SJCRH30 (cell line): ENCODE measurements at regions not wholly inside any gene's neighbourhood (a gene's known extent, or its start where the extent isn't known, plus 50 kb on each side); places are given as distances from the start of the nearest gene placed in this dataset.
"Not testable (repeated sequence)": the region's sequence is repeated elsewhere in the genome, so short reads cannot be mapped to it uniquely, and the experiment has no call there.

Experiments
- DNase-seq, 2 experiments: peaks; one replicate each; pipeline ENCODE4 v3.0.0-alpha.2; 2015 to 2020
- H3K27ac ChIP-seq: fragments of 250-450 bp; sonication (Bioruptor Pico); 2 replicates; pipeline ENCODE4 v1.5.1; 2020; ENCODE audit warnings: mild to moderate bottlenecking, moderate library complexity
- H3K27me3 ChIP-seq: fragments of 250-450 bp; sonication (Bioruptor Pico); 2 replicates; pipeline ENCODE4 v1.5.1; 2020; ENCODE audit warnings: mild to moderate bottlenecking, moderate library complexity
- H3K36me3 ChIP-seq: fragments of 250-450 bp; sonication (Bioruptor Pico); 2 replicates; pipeline ENCODE4 v1.5.1; 2020; ENCODE audit warnings: mild to moderate bottlenecking, moderate library complexity
- H3K4me1 ChIP-seq: fragments of 250-450 bp; sonication (Bioruptor Pico); 2 replicates; pipeline ENCODE4 v1.5.1; 2020; ENCODE audit warnings: mild to moderate bottlenecking, moderate library complexity
- H3K4me3 ChIP-seq: fragments of 250-450 bp; sonication (Bioruptor Pico); 2 replicates; pipeline ENCODE4 v1.5.1; 2020; ENCODE audit warnings: mild to moderate bottlenecking, moderate library complexity
- H3K9me3 ChIP-seq: fragments of 250-450 bp; sonication (Bioruptor Pico); replicated peaks from 2 replicates; pipeline ENCODE4 v1.5.1; 2020; ENCODE audit warnings: mild to moderate bottlenecking, moderate library complexity

DNA sequence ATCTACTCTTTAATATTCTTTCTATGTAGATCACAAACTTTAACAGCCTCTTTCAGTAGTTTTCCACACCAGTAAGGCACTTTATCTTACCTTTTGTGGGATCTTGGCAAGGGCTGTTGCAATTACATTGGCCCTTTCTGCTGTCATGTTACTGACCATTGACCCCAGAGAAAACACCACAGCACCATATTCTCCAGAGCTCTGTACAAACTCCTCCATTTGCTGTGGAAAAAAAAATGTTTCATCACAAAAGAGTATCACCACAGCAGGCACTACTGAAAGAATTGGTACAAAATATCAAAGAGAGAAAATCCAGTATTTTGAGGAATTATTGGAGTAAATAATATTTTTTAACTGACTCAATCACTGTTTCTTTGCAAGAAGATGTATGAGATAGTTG, 62.3 kb upstream of the UGT2A3 start:
- H3K4me1 ChIP-seq, DNase-seq, H3K9me3 ChIP-seq: not testable (repeated sequence)

DNA sequence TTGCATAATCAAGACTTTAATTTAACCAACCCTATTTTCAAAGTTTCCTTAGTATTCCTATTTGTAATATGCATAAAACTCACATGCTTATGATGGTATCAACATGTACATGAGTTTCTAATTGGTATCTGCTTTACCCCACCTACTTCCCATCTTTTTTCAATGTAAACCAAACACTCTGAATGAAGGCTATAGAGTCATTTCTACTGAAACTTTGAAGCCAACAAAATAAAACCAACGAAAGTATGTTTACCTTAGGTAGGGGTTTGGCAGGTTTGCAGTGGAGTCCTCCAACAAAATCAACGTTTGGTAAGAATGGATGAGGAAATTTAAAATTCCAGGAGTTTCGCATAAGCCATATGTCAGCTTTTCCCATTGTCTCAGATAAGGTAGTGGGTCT, 66.4 kb upstream of the UGT2A3 start:
- H3K27me3 ChIP-seq, H3K4me3 ChIP-seq, DNase-seq, H3K9me3 ChIP-seq, H3K36me3 ChIP-seq, H3K4me1 ChIP-seq, H3K27ac ChIP-seq: not testable (repeated sequence)

More for the DNA sequence above, 62.3 kb upstream of the UGT2A3 start:
- not testable (repeated sequence) for H3K36me3 ChIP-seq, H3K27ac ChIP-seq, H3K27me3 ChIP-seq, H3K4me3 ChIP-seq

DNA sequence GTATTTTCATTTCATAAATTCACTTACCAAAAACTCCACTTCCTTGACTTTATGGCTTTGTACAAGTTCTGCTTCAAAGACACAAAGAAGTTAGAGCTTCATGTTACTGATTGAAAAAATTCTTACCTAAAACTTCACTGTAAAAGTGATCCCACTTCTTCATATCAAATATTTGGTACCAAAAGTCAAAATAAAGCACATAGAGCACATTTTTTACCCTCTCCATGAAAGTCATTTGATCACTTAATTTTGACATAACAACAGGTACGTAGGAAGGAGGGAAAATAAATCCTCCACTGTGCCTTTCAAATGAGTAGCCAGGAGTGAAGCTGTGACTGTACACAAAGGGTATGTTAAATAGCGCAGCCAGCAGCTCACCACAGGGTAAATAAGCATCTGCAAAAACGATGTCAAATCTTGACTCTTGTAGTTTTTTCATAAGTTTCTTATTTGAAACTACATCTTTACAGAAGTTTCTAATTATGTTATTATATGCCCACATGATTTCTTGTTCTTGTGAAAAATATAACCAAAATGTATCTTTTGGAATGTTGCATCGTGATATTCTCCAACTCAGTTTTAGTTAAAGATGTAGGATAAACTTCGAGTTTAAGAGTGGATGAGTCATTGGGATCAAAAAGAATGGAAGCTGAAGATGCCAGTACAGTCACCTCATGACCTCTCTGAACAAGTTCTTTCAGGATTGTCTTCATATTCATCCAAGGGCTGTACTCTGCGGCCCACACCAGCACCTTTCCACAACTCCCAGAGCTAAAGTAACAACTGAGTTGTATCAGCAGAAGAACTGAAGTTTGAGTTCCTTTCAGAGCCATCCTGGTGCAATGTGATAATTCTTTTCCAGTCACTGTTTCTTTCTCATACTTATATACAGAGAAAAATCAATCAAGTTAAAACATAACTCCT, 68.2 kb upstream of the UGT2A3 start:
- not testable (repeated sequence) for H3K9me3 ChIP-seq, H3K27me3 ChIP-seq, H3K27ac ChIP-seq, DNase-seq, H3K4me3 ChIP-seq, H3K36me3 ChIP-seq, H3K4me1 ChIP-seq

DNA sequence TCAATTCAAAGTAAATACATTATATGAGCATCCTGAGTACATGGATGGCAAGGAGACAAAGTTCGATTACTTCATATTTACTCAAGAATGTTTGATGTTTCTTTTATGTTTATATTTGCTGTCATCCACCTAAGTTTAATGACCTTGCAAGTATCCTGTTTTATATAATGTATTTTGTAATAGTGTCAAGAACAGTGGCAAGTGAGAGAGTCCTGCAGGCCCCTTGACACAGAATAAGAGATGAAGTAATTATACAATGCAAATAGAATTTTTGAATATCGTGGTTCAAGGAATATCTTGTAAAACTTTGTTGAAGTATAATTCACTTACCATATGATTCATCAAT, 68.8 kb upstream of the UGT2A3 start:
- not testable (repeated sequence) for H3K36me3 ChIP-seq, H3K27me3 ChIP-seq

DNA sequence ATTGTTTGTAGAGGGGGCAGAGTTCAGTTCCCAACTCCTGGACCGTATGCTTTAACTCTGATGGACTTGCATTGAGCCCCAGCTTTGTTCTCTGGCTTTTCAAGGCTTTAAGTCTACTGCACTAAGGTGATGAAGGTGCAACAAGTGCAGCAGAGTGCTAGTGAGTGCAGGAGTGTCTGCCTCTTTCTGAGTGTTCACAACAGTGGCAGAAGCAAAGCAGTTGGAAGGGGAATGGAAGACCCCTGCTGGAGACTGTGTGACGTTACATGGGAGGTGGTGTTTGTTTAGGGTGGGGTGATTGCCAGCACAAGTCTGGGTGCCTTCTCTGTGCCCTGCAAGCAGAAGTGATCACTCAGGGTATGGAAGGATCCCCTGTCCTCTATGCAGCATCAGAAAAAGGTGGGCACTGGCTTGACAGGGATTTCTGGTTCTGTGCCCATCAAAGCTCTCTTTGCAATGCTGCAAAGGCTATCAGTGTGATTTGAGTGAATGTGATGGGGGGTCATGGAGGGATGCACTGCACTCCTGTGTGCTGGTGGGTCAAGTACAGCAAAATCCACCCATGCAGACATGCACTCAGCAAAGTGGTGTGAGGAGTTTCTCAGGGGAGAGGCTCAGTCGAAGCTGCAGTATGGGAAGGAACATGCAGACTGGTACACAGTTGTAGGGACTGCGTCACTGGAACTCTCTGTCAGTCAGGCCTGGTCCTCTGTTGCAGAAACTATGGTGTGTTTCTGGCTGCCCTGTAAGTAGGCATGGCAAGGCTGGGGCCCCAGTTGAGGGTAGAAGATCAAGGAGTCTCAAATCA, 70.9 kb upstream of the UGT2B7 start:
- peak in 1 of 2 experiments; percentile 40 for DNase-seq
- no peak overlapping the region for H3K4me3 ChIP-seq
- H3K27me3 ChIP-seq, result no peaks in the 10 kb centered on the region; the same call in 1 of the 2 replicates
- no peaks in the 10 kb centered on the region for H3K4me1 ChIP-seq
- H3K9me3 ChIP-seq, result no peaks in the 10 kb centered on the region
- H3K36me3 ChIP-seq, result no peaks in the 10 kb centered on the region
- H3K27ac ChIP-seq, result no peak overlapping the region

More for the DNA sequence above, 68.8 kb upstream of the UGT2A3 start:
- H3K9me3 ChIP-seq, H3K4me1 ChIP-seq, H3K4me3 ChIP-seq, H3K27ac ChIP-seq, DNase-seq: not testable (repeated sequence)

DNA sequence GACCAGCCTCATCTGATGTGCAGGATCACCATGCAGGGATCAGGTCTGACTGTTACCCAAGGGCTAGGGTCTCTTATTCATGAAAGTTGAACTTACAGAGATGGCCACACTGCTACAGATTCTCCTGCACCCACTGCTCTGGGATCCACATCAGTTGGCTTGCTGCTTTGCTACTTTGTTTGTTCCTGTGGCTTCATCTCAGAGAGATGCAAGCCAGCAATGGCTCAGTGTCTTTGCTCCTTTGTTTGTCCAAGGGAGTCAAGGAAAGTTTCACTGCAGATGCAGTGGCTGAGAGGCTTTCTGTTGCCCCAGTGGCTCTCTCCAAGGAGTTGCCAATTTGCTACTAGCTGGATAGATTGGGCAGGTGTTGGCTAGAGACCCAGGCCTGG, 70.3 kb upstream of the UGT2B7 start:
- Histone ChIP-seq H3K9me3 (no peaks in the 10 kb centered on the region), H3K4me1 (no peaks in the 10 kb centered on the region), H3K4me3 (no peak overlapping the region), H3K36me3 (no peaks in the 10 kb centered on the region), H3K27ac (no peak overlapping the region), H3K27me3 (no peaks in the 10 kb centered on the region; the same call in 1 of the 2 replicates)
- no peak for DNase-seq

DNA sequence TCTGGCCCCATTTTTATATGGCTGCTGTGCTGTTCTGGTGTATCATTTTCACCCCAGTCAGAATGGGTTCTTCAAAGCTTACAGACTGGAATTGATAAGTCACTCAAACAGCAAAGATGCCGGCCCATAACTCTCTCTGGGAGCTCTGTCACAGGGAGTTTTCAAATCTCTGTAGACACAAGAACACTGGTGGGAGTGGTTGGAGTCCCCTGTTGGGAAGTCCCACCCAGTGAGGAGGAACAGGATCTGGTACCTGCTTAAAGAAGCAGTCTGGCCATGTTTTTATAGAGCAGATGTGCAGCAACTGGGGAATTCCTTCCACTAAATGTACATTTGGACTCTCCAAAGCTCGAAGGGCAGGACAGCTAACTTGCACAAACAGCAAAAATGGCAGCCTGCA, 69.3 kb upstream of the UGT2B7 start:
- no peaks in the 10 kb centered on the region for H3K4me1 ChIP-seq
- no peak overlapping the region for H3K4me3 ChIP-seq
- no peak overlapping the region for H3K27ac ChIP-seq
- H3K36me3 ChIP-seq, result no peaks in the 10 kb centered on the region
- H3K27me3 ChIP-seq, result no peaks in the 10 kb centered on the region; the same call in 1 of the 2 replicates
- H3K9me3 ChIP-seq, result no peaks in the 10 kb centered on the region
- no peak for DNase-seq

DNA sequence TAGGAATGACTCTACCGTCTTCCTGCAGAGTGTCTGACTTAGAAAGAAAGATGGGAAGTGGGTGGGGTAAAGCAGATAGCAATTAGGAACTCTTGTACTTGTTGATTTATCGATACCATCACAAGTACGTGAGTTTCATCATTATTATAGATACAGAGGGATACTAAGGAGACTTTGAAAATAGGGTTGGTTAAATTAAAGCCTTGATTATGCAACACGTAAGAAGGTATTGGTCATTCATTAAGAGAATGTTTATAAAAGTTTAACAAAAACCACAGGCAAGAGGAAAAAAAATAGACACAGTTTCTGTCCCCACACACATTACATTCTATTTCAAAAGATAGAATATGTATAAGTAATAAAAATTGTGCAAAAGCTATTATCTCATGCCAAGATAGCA, 65.9 kb upstream of the UGT2B7 start:
- Histone ChIP-seq H3K36me3 (no peaks in the 10 kb centered on the region), H3K27ac (no peak overlapping the region), H3K9me3 (no peaks in the 10 kb centered on the region), H3K4me3 (no peak overlapping the region), H3K4me1 (no peaks in the 10 kb centered on the region), H3K27me3 (no peaks in the 10 kb centered on the region; the same call in 1 of the 2 replicates)
- no peak for DNase-seq

DNA sequence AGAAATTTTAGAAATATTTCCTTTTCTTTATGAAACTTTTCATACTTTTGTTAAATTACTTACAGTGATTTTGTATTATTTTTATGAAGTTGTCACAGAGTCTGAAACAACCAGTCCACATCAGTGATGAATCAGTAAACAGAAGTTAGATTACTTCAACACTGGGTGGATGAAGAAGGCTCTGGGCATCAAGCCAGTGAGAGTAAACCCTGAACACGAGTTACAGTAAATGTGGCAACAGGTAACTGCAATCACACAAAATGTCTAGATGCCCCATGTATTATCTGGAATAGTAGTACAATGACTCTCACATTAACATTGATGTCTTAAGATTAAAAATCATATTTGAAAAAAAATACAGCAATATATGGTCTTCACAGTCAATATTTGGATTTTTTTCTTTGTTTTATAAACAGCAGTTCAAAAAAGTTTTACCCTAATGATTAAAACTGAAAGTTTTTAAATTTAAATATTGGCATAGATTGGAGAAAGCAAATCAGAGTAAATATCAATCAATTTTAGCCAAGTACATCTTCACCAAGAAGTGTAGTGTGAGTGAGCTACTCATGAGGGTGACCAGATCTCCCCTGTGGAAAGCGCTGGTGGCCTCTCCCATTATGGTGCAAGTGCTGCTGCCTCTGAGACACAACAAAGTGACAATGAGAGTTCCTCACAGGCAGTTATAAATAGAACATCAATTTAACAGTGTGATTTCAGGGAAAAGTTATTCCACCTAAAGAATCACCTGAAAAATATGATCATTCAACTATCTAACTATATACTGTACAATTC, 63.2 kb upstream of the UGT2B7 start:
- H3K4me3 ChIP-seq, result no peak overlapping the region
- H3K4me1 ChIP-seq, result no peaks in the 10 kb centered on the region

DNA sequence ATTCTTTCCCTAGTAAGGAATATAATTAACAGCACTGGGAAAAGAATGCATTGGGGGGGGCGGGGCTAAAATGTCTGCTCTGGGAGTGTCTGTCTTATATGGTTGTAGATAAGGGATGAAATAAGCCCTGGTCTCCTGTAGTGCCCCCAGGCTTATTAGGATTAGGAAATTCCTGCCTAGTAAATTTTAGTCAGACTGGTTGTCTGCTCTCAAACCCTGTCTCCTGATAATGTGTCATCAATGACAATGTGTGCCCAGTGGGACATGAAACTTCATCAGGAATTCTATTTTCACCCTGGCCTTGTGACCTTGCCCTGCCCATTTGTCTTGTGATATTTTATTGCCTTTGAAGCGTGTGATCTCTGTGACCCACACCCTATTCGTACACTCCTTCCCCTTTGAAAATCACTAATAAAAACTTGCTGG, 61.9 kb upstream of the UGT2B7 start:
- not testable (repeated sequence) for H3K9me3 ChIP-seq, H3K27ac ChIP-seq, DNase-seq, H3K27me3 ChIP-seq, H3K4me3 ChIP-seq, H3K4me1 ChIP-seq, H3K36me3 ChIP-seq

More for the DNA sequence above, 63.2 kb upstream of the UGT2B7 start:
- DNase-seq, result no peak
- Histone ChIP-seq H3K27ac (no peak overlapping the region), H3K9me3 (no peaks in the 10 kb centered on the region), H3K36me3 (no peaks in the 10 kb centered on the region), H3K27me3 (no peaks in the 10 kb centered on the region)

DNA sequence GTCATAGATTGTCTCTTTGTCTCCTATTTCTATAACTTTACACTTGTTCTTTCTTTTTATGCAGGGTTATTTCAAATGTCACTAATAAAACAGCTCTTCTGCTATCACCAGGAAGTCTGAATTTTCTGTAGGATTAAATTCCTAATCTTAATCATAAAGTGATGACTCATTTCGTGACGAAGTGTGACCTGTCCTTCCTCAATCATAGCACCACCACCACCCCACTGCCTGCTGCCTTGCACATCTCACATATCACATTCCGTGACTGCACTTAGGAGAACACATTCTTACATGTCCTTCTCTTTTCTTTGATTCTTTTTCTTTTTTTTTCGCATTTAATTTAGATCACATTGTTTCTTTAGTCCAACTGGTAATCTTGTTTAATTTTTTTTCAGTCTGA, 57.7 kb upstream of the UGT2B7 start:
- H3K36me3 ChIP-seq, result no peaks in the 10 kb centered on the region
- H3K9me3 ChIP-seq, result no peaks in the 10 kb centered on the region
- H3K27me3 ChIP-seq, result no peaks in the 10 kb centered on the region
- H3K4me1 ChIP-seq, result no peaks in the 10 kb centered on the region
- no peak overlapping the region for H3K4me3 ChIP-seq
- DNase-seq, result no peak
- H3K27ac ChIP-seq, result no peak overlapping the region

DNA sequence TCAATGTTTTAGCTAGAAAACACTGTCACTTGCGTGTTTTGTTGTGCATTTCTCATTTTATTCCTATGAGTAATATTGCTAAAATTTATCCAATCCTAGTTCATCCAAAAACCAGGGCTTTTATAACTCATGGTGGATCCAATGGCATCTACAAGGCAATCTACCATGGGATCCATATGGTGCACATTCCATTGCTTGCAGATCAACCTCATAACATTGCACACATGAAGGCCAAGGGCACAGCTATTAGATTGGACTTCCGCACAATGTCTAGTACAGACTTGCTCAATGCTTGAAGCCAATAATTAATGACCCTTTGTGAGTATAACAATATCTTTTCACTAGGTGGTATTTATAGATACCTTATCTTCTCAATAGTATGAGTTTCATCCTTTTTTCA, 57.2 kb upstream of the UGT2B7 start:
- Histone ChIP-seq H3K27ac (no peak overlapping the region), H3K4me1 (no peaks in the 10 kb centered on the region), H3K4me3 (no peak overlapping the region), H3K9me3 (no peaks in the 10 kb centered on the region), H3K36me3 (no peaks in the 10 kb centered on the region), H3K27me3 (no peaks in the 10 kb centered on the region)
- DNase-seq, result no peak

DNA sequence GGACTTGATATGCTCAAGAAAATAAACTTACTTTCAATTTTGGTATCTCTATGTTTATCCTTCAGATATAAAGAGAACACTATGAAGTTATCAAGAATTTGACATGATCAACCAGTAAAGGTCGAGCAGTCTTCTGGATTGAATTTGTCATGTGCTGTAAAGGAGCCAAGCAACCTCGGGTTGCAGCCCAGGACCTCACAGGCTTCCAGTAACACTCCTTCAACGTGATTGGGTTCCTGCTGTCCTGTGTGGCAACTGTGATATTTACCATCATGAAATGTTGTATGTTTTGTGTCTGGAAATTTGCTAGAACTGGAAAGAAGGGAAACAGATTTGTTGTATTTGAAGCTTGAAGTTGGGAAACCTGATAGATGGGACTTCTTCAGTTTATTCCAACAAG, 52.0 kb upstream of the UGT2B7 start:
- no peak for DNase-seq
- Histone ChIP-seq H3K27me3 (no peaks in the 10 kb centered on the region), H3K36me3 (no peaks in the 10 kb centered on the region), H3K4me3 (no peak overlapping the region), H3K4me1 (no peaks in the 10 kb centered on the region), H3K27ac (no peak overlapping the region), H3K9me3 (no peaks in the 10 kb centered on the region)
